T1000 (cell line): ENCODE measurements at regions not wholly inside any gene's neighbourhood (a gene's known extent, or its start where the extent isn't known, plus 50 kb on each side); places are given as distances from the start of the nearest gene placed in this dataset.
"Not testable (repeated sequence)": the region's sequence is repeated elsewhere in the genome, so short reads cannot be mapped to it uniquely, and the experiment has no call there.

Source experiments
- DNase-seq: peaks from one replicate; lab custom pipeline; 2025; ENCODE audit warnings: mixed read lengths; lab: John Stamatoyannopoulos, UW

DNA sequence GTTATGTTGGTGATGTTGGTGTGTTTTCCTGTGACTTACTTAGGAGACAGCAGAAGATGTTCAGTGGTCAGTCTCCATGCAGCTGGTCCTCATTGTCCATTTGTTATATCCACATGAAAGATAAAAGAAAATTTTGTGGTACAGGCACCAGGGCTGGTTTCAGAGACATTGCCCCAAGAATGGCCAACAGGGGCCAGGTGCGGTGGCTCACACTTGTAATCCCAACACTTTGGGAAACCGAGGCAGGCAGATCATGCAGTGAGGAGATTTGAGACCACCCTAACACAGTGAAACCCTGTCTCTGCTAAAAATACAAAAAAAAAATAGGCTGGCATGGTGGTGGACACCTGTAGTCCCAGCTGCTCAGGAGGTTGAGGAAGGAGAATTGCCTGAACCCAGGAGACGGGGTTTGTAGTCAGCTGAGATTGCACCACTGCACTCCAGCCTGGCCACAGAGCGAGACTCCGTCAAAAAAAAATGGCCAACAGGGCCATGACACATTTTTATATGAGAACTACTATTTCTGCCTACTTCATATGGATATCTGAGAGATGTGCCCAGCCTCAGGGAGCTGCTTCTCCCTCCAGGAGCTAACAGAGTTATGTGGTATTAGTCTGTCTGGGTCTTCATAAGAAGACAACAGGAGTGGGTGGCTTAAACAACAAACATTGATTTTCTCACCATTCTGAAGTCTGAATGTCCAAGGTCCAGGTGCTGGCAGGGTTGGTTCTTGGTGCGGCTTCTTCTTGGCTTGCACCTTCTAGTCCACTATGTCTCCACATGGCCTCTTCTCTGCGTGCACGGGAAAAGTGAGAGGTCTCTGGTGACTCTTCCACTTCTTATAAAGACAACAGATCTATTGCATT, 821.7 kb downstream of the TMEM121 start:
- no peak for DNase-seq

DNA sequence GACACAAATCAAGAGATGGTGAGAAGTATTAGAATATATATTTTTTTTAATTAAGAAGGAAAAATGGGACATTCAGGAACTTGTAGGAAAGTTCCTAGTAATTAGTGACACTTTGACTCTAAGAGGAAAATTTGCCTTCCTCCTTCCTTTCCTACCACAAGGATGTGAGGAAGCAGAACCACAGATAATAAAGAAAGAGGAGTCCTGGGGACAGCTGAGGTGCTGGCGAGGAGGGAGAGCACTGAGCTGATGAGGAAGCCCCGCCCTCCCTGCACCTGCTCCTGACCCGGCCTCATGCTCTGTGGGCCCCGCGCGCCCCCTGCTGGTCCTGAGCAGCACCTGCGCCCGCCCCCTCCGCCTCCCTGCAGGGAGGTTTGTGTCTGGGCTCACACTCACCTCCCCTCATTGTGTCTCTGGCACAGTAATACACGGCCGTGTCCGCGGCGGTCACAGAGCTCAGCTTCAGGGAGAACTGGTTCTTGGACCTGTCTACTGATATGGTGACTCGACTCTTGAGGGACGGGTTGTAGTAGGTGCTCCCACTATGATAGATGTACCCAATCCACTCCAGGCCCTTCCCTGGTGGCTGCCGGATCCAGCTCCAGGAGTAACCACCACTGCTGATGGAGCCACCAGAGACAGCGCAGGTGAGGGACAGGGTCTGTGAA, 822.6 kb downstream of the TMEM121 start:
- DNase-seq: not testable (repeated sequence)

DNA sequence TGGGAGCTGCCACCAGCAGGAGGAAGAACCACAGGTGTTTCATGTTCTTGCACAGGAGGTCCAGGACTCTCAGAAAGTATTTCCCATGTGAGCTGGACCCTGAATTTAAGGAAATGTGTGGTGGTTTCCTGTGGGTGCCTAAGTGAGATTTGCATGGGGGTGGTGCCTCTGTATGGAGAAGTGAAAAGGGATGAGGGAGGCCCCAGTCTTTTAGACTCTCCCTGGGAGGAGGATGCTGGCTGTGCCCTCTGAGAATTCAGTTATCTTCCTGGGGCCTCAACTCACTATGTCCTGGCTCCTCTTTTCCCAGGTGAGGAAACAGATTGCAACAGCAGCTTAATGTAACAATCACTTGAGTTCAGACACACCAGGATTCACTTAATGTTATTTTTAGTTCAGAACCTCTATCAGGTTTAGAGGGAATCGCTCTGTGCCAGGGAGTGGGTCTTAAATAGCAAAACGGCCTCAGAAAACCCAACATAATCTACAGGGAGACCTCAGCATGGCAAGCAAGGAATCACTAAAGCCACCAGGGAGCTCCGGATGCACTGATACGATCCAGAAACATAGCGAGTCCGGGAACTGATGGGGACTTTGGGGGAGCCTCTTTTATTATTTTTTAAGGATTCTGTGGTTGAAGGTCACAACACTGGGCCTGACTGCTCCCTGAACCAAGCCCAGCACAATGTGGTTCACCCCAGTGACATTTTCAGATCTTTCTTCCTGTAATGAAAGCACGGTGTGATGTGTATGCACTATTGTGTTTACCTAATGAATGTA, 823.5 kb downstream of the TMEM121 start:
- not testable (repeated sequence) for DNase-seq

DNA sequence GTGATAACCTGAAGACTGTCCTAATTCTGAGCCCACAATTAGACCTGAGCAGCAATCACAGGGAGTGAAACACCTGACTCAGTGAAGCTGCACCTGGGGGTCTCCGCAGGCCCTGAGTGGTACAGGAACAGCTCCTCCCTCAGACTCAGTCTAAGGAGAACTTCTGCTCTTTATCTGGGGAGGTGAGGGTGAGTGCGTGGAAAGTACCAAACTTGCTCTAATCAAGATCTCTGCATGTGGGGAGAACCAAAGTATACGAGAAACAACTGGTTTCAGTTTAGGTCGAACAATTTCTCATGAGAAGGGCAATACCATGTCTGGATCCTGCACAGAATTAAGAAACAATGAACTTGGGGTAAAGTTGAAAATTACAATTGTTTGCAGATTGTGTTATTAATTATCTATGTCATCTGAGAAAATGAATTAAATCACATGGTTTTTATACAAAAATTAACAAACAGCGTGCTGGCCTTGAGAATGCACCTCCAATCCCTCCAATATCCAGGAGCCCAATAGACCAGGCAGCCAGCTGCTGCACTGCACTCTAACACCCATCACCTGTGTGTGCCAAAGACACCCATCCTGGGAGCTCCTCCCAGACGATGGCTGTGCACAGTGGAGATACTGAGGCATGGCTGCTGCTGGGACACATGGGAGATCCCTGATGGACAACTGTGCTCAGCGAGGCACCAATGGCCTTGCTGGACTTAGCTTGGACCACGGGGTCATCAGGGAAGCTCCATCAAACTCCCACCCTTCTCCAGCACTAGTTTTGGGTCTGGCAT, 828.8 kb downstream of the TMEM121 start:
- DNase-seq: not testable (repeated sequence)

GRCh38 chr14:106355881-106356642, 829.7 kb downstream of the TMEM121 start:
- DNase-seq: not testable (repeated sequence)

DNA sequence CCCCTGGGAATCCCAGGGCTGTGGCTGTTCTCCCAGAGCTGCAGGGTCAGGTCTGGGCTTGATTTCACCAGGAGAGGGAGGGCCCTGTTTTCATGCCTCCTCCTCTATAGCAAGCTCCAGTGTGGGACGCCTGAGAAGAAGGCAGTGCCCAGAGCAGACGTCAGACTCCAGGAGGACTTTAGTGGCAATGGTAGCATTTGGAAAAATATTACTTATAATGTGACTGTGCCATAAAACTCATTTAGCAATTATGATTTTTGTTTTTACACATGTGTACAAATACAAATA, 830.2 kb downstream of the TMEM121 start:
- DNase-seq: not testable (repeated sequence)

GRCh38 chr14:106359157-106359887, 832.9 kb downstream of the TMEM121 start:
- DNase-seq: not testable (repeated sequence)

GRCh38 chr14:106365371-106365770, 839.0 kb downstream of the TMEM121 start:
- not testable (repeated sequence) for DNase-seq

DNA sequence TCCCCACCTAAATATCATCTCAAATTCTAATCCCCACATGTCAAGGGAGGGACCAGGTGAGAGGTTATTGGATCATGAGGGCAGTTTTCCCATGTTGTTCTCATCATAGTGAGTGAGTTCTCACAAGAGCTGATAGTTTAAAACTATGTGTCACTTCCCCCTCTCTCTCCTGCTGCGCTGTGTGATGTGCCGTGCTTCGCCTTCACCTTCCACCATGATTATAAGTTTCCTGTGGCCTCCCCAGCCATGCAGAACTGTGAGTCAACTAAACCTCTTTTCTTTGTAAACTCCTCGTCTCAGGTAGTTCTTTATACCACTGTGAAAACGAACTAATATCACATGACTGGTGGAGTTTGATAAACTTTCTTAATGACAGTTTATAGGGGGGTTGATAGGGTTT, 839.5 kb downstream of the TMEM121 start:
- DNase-seq: not testable (repeated sequence)

- not testable (repeated sequence) for DNase-seq
Measured at GRCh38 chr14:106366971-106367370, 840.6 kb downstream of the TMEM121 start.

DNA sequence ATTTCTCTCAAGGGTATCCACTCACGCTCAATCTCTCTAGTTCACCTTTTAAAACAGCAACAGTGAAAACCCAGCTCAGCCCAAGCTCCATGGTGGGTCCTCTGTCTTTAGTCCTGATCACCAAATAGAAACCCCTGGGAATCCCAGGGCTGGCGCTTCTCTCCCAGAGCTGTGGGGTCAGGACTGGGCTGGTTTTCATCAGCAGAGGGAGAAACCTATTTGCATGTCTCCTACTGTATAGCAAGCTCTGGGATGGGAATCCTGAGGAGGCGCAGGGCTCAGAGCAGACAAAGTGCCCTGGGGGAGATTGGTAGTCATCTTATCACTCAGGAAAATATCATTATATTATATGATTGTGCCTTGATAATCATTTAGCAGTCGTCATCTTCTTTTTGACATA, 843.1 kb downstream of the TMEM121 start:
- DNase-seq: not testable (repeated sequence)

DNA sequence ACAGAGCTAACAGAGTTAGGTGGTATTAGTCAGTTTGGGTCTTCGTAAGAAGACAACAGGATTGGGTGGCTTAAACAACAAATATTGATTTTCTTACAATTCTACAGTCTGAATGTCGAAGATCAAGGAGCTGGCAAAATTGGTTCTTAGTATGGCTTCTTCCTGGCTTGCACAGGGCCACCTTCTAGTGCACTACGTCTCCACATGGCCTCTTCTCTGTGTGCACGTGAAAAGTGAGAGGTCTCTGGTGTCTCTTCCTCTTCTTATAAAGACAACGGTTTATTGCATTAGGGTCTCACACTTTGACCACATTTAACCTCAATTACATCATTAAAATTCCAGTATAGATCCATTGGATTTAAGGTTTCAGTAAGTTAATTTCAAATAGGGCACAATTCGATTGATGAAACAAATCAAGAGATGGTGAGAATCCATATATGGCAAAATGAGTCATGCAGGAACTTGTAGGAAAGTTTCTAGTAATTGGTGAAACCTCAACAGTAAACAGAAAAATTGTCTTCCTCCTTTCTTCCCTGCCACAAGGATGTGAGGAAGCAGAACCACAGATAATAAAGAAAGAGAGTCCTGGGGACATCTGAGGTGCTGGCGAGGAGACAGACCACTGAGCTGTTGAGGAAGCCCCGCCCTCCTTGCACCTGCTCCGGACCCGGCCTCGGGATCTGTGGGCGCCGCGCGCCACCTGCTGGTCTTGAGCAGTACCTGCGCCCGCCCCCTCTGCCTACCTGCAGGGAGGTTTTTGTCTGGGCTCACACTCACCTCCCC, 846.7 kb downstream of the TMEM121 start:
- no peak for DNase-seq

GRCh38 chr14:106373653-106374110, 847.3 kb downstream of the TMEM121 start:
- not testable (repeated sequence) for DNase-seq

DNA sequence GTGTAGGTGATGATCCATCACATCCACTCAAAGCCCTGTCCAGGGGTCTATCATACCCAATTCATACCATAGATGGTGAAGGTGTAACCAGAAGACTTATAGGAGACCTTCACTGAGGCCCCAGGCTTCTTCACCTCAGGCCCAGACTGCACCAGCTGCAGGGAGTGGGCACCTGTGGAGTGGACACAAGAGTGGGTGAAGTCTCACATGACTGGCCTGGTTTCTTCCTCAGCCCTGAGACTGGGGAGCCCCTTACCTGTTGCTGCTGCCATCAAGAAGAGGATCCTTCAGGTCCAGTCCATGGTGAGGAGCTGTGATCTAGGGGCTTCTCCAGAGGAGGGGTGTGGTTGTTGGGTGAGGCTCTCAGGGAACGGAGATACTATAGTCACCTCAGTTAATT, 851.0 kb downstream of the TMEM121 start:
- DNase-seq: no peak

- DNase-seq: no peak
Measured at GRCh38 chr14:106378191-106378590, 851.8 kb downstream of the TMEM121 start.

DNA sequence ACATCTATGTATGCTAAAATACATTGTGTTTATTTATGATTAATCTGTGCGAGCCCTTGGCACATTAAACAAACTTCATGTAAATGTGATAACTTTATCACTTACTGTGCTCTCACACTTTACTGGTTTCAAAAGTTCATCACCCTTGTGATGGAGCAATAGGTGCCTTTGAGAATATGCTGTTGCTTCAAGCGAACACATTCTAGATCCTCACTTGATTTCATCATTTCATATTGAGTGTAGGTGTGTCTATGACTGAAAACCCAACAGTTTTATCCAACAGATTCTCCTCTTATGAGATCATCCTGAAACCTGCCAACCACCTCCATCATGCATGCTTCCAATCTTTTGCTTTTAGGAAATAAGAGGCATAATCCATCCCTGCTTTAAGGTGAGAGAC, 854.4 kb downstream of the TMEM121 start:
- DNase-seq: no peak

GRCh38 chr14:106389186-106389585, 862.8 kb downstream of the TMEM121 start:
- DNase-seq: not testable (repeated sequence)

GRCh38 chr14:106390401-106390800, 864.0 kb downstream of the TMEM121 start:
- no peak for DNase-seq

GRCh38 chr14:106390947-106391346, 864.6 kb downstream of the TMEM121 start:
- DNase-seq: no peak
